ENCODE measurements at regions not wholly inside any gene's neighbourhood (a gene's known extent, or its start where the extent isn't known, plus 50 kb on each side); places are given as distances from the start of the nearest gene placed in this dataset.

GRCh38 chr2:67945056-67945455 is 117.7 kb downstream of the C1D start:
- Mint-ChIP-seq H3K4me3 (no peak overlapping the region), H3K27me3 (peaks cover 9% of the 10 kb centered on the region), H3K36me3 (peaks cover 4% of the 10 kb centered on the region), H3K27ac (no peak overlapping the region), H3K9me3 (peaks cover 1 to 13% (median 6%) of the 10 kb centered on the region in 3 donors), H3K4me1 (peaks cover 0 to 3% (median 0%) of the 10 kb centered on the region in 3 donors)

- Mint-ChIP-seq H3K4me3 (no peak overlapping the region), H3K36me3 (peaks cover 4% of the 10 kb centered on the region), H3K27me3 (peaks cover 9% of the 10 kb centered on the region), H3K27ac (no peak overlapping the region), H3K9me3 (peaks cover 1 to 13% (median 6%) of the 10 kb centered on the region in 3 donors), H3K4me1 (peaks cover 5 to 8% (median 5%) of the 10 kb centered on the region in 3 donors)
Observed at GRCh38 chr2:67945940-67946339, 116.9 kb downstream of the C1D start.

GRCh38 chr2:67948057-67948456 is 114.7 kb downstream of the C1D start:
- Mint-ChIP-seq H3K4me1 (peaks cover 14 to 21% (median 15%) of the 10 kb centered on the region in 3 donors), H3K36me3 (peaks cover 4% of the 10 kb centered on the region), H3K27ac (no peak overlapping the region), H3K9me3 (peaks cover 0 to 6% (median 1%) of the 10 kb centered on the region in 3 donors), H3K4me3 (no peak overlapping the region), H3K27me3 (peaks cover 5% of the 10 kb centered on the region)

- no peak overlapping the region for H3K4me3 Mint-ChIP-seq
- H3K27ac Mint-ChIP-seq, result no peak overlapping the region
- peaks cover 0 to 3% (median 1%) of the 10 kb centered on the region in 3 donors for H3K9me3 Mint-ChIP-seq
- H3K4me1 Mint-ChIP-seq, result peaks cover 14 to 21% (median 15%) of the 10 kb centered on the region in 3 donors
- H3K36me3 Mint-ChIP-seq, result no peaks in the 10 kb centered on the region
- peaks cover 5% of the 10 kb centered on the region for H3K27me3 Mint-ChIP-seq
Observed at GRCh38 chr2:67948506-67948905, 114.3 kb downstream of the C1D start.

GRCh38 chr2:67950018-67950417 is 112.8 kb downstream of the C1D start:
- H3K36me3 Mint-ChIP-seq, result no peaks in the 10 kb centered on the region
- peaks cover 0 to 1% (median 0%) of the 10 kb centered on the region in 3 donors for H3K9me3 Mint-ChIP-seq
- peaks cover 7% of the 10 kb centered on the region for H3K27me3 Mint-ChIP-seq
- peaks cover 14 to 21% (median 15%) of the 10 kb centered on the region in 3 donors for H3K4me1 Mint-ChIP-seq
- H3K27ac Mint-ChIP-seq, result peak overlapping the region in 1 of 3 donors; percentile 12
- no peak overlapping the region for H3K4me3 Mint-ChIP-seq

- peak overlapping the region in 3 of 4 donors; percentile 54 to 81 (median 74) for H3K4me3 Mint-ChIP-seq
- no peaks in the 10 kb centered on the region for H3K36me3 Mint-ChIP-seq
- peaks cover 0 to 1% (median 0%) of the 10 kb centered on the region in 3 donors for H3K9me3 Mint-ChIP-seq
- H3K27me3 Mint-ChIP-seq, result peaks cover 7% of the 10 kb centered on the region
- H3K27ac Mint-ChIP-seq, result peak overlapping the region in 1 of 3 donors; percentile 85
- peaks cover 14 to 21% (median 15%) of the 10 kb centered on the region in 3 donors for H3K4me1 Mint-ChIP-seq
Observed at GRCh38 chr2:67950919-67951318, 111.9 kb downstream of the C1D start.

- Mint-ChIP-seq H3K9me3 (peaks cover 0 to 1% (median 0%) of the 10 kb centered on the region in 3 donors), H3K36me3 (no peaks in the 10 kb centered on the region), H3K27me3 (peaks cover 3% of the 10 kb centered on the region), H3K27ac (no peak overlapping the region), H3K4me1 (peaks cover 14 to 21% (median 15%) of the 10 kb centered on the region in 3 donors), H3K4me3 (no peak overlapping the region)
Observed at GRCh38 chr2:67952066-67952465, 110.7 kb downstream of the C1D start.

- H3K4me1 Mint-ChIP-seq, result peaks cover 14 to 21% (median 15%) of the 10 kb centered on the region in 3 donors
Observed at GRCh38 chr2:67954093-67954748, 108.6 kb downstream of the C1D start.

GRCh38 chr2:67955748-67956603 is 106.8 kb downstream of the C1D start:
- no peaks in the 10 kb centered on the region for H3K36me3 Mint-ChIP-seq
- peaks cover 3% of the 10 kb centered on the region for H3K27me3 Mint-ChIP-seq
- no peak overlapping the region for H3K4me3 Mint-ChIP-seq
- peaks cover 9 to 13% (median 10%) of the 10 kb centered on the region in 3 donors for H3K4me1 Mint-ChIP-seq
- H3K27ac Mint-ChIP-seq, result no peak overlapping the region
- peaks cover 0 to 2% (median 2%) of the 10 kb centered on the region in 3 donors for H3K9me3 Mint-ChIP-seq

More at GRCh38 chr2:67954093-67954748, 108.6 kb downstream of the C1D start:
- Mint-ChIP-seq H3K36me3 (no peaks in the 10 kb centered on the region), H3K27me3 (peaks cover 2% of the 10 kb centered on the region), H3K27ac (no peak overlapping the region), H3K4me3 (no peak overlapping the region), H3K9me3 (peaks cover 0 to 2% (median 0%) of the 10 kb centered on the region in 3 donors)

- no peak overlapping the region for H3K4me3 Mint-ChIP-seq
- peaks cover 0 to 4% (median 0%) of the 10 kb centered on the region in 3 donors for H3K9me3 Mint-ChIP-seq
- no peaks in the 10 kb centered on the region for H3K36me3 Mint-ChIP-seq
- H3K4me1 Mint-ChIP-seq, result no peaks in the 10 kb centered on the region
- H3K27me3 Mint-ChIP-seq, result peaks cover 4% of the 10 kb centered on the region
- no peak overlapping the region for H3K27ac Mint-ChIP-seq
Observed at GRCh38 chr2:67965246-67965645, 97.6 kb downstream of the C1D start.

GRCh38 chr2:67970071-67970470 is 92.7 kb downstream of the C1D start:
- Mint-ChIP-seq H3K27ac (no peak overlapping the region), H3K36me3 (no peaks in the 10 kb centered on the region), H3K27me3 (peaks cover 5% of the 10 kb centered on the region), H3K4me3 (no peak overlapping the region), H3K4me1 (peaks cover 0 to 3% (median 1%) of the 10 kb centered on the region in 3 donors), H3K9me3 (no peaks in the 10 kb centered on the region)

GRCh38 chr2:67970542-67970941 is 92.3 kb downstream of the C1D start:
- H3K36me3 Mint-ChIP-seq, result no peaks in the 10 kb centered on the region
- no peak overlapping the region for H3K4me3 Mint-ChIP-seq
- H3K27me3 Mint-ChIP-seq, result peaks cover 7% of the 10 kb centered on the region
- H3K9me3 Mint-ChIP-seq, result no peaks in the 10 kb centered on the region
- no peak overlapping the region for H3K27ac Mint-ChIP-seq
- H3K4me1 Mint-ChIP-seq, result peaks cover 0 to 5% (median 3%) of the 10 kb centered on the region in 3 donors

- Mint-ChIP-seq H3K4me3 (peak overlapping the region in 3 of 4 donors; percentile 25 to 73 (median 38)), H3K27ac (peak overlapping the region in 1 of 3 donors; percentile 8), H3K36me3 (no peaks in the 10 kb centered on the region), H3K9me3 (no peaks in the 10 kb centered on the region), H3K4me1 (peaks cover 0 to 5% (median 3%) of the 10 kb centered on the region in 3 donors), H3K27me3 (peaks cover 8% of the 10 kb centered on the region)
Observed at GRCh38 chr2:67974559-67975430, 88.0 kb downstream of the C1D start.

GRCh38 chr2:67977464-67977863 is 85.3 kb downstream of the C1D start:
- H3K36me3 Mint-ChIP-seq, result no peaks in the 10 kb centered on the region
- H3K9me3 Mint-ChIP-seq, result peaks cover 0 to 2% (median 0%) of the 10 kb centered on the region in 3 donors
- H3K4me3 Mint-ChIP-seq, result no peak overlapping the region
- no peak overlapping the region for H3K27ac Mint-ChIP-seq
- H3K27me3 Mint-ChIP-seq, result peaks cover 8% of the 10 kb centered on the region
- peaks cover 0 to 5% (median 3%) of the 10 kb centered on the region in 3 donors for H3K4me1 Mint-ChIP-seq

All from IgD-negative memory B cell (primary cell).